ENCODE measurements at regions not wholly inside any gene's neighbourhood (a gene's known extent, or its start where the extent isn't known, plus 50 kb on each side); places are given as distances from the start of the nearest gene placed in this dataset.

- Histone ChIP-seq H2AFZ (replicated peaks) (no peak overlapping the region), H3K4me3 (no peak overlapping the region), H4K20me1 (ENCODE audit: low read depth) (no peaks in the 10 kb centered on the region), H3K4me1 (no peaks in the 10 kb centered on the region), H3K36me3 (no peaks in the 10 kb centered on the region), H3K9ac (no peak overlapping the region), H3K9me3 (ENCODE audit: low read depth) (no peaks in the 10 kb centered on the region), H3K27me3 (no peaks in the 10 kb centered on the region), H3F3A (ENCODE audit: low read depth) (no peaks in the 10 kb centered on the region), H3K79me2 (ENCODE audit: low read depth) (no peaks in the 10 kb centered on the region), H3K4me2 (no peak overlapping the region), H3K27ac (no peak overlapping the region)
- no peaks in the 10 kb centered on the region for H3K4me1 Mint-ChIP-seq
- TF ChIP-seq EZH2phosphoT487 (IDR thresholded peaks at IDR 0.05) = no peak
- TF ChIP-seq EZH2 (IDR thresholded peaks at IDR 0.05) = no peak
- TF ChIP-seq CTCF (IDR thresholded peaks at IDR 0.05) = no peak
- no peaks in the 10 kb centered on the region for H3K27me3 Mint-ChIP-seq (ENCODE audit: insufficient read depth, low read depth)
- no peak for DNase-seq (ENCODE audit: low spot score)
- no peak overlapping the region for H3K4me3 Mint-ChIP-seq
- H3K36me3 Mint-ChIP-seq = no peaks in the 10 kb centered on the region
- H3K27ac Mint-ChIP-seq = no peak overlapping the region
- no peaks in the 10 kb centered on the region for H3K9me3 Mint-ChIP-seq
These were observed 836.7 kb upstream of the ADAMTS5 start for GRCh38 chr21:27803571-27803970.

- Histone ChIP-seq H3K9ac (no peak overlapping the region), H3F3A (ENCODE audit: low read depth) (no peaks in the 10 kb centered on the region), H3K4me2 (no peak overlapping the region), H3K36me3 (no peaks in the 10 kb centered on the region), H3K79me2 (ENCODE audit: low read depth) (no peaks in the 10 kb centered on the region), H3K27ac (no peak overlapping the region), H2AFZ (replicated peaks) (peak overlapping the region; percentile 90), H4K20me1 (ENCODE audit: low read depth) (no peaks in the 10 kb centered on the region), H3K4me3 (no peak overlapping the region), H3K9me3 (ENCODE audit: low read depth) (no peaks in the 10 kb centered on the region), H3K27me3 (no peaks in the 10 kb centered on the region), H3K4me1 (no peaks in the 10 kb centered on the region)
- peak; percentile 67 for DNase-seq (ENCODE audit: low spot score)
- H3K27me3 Mint-ChIP-seq (ENCODE audit: insufficient read depth, low read depth) = no peaks in the 10 kb centered on the region
- no peaks in the 10 kb centered on the region for H3K36me3 Mint-ChIP-seq
- H3K4me1 Mint-ChIP-seq = no peaks in the 10 kb centered on the region
- TF ChIP-seq EZH2 (IDR thresholded peaks at IDR 0.05) (no peak), CTCF (IDR thresholded peaks at IDR 0.05) (peak; percentile 77)
- no peak overlapping the region for H3K27ac Mint-ChIP-seq
- no peak overlapping the region for H3K4me3 Mint-ChIP-seq
- H3K9me3 Mint-ChIP-seq = no peaks in the 10 kb centered on the region
These were observed 836.1 kb upstream of the ADAMTS5 start for GRCh38 chr21:27802816-27803475.

DNA sequence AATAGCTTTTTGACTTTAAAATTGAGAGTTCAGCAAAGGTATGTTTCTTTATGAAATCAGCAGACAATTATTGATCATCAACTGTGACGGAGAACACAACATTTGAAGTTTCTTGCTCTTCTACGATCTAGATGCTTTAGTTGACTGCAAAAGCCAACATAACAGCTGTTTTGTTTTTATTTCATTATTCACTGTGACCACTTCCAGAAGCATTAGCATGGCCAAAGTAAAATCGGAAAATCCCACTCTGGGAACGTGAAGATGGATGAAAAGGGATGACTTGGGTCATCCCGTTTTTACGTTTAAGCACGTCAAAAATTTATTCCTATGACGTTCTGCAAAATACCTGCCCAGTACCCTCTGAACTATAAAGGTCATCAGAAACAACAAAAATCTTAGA, 833.0 kb upstream of the ADAMTS5 start:
- no peak for TF ChIP-seq EZH2 (IDR thresholded peaks at IDR 0.05)
- no peak for TF ChIP-seq EZH2phosphoT487 (IDR thresholded peaks at IDR 0.05)
- TF ChIP-seq CTCF (IDR thresholded peaks at IDR 0.05) = no peak
- no peaks in the 10 kb centered on the region for H4K20me1 ChIP-seq (ENCODE audit: low read depth)
- H3K9ac ChIP-seq = no peak overlapping the region
- H3K27ac ChIP-seq = no peak overlapping the region
- no peak overlapping the region for H3K4me3 ChIP-seq
- H3K27ac Mint-ChIP-seq = no peak overlapping the region
- no peaks in the 10 kb centered on the region for H3K36me3 Mint-ChIP-seq
- no peaks in the 10 kb centered on the region for H3K27me3 Mint-ChIP-seq (ENCODE audit: insufficient read depth, low read depth)
- peaks cover 3% of the 10 kb centered on the region for H3K4me1 Mint-ChIP-seq
- no peaks in the 10 kb centered on the region for H3K27me3 ChIP-seq
- no peaks in the 10 kb centered on the region for H3K79me2 ChIP-seq (ENCODE audit: low read depth)
- no peak for DNase-seq (ENCODE audit: low spot score)
- no peak overlapping the region for H3K4me3 Mint-ChIP-seq
- no peaks in the 10 kb centered on the region for H3K9me3 ChIP-seq (ENCODE audit: low read depth)
- H2AFZ ChIP-seq (replicated peaks) = no peak overlapping the region
- peaks cover 7% of the 10 kb centered on the region for H3K4me1 ChIP-seq
- H3K9me3 Mint-ChIP-seq = no peaks in the 10 kb centered on the region
- no peaks in the 10 kb centered on the region for H3F3A ChIP-seq (ENCODE audit: low read depth)
- H3K36me3 ChIP-seq = no peaks in the 10 kb centered on the region
- H3K4me2 ChIP-seq = no peak overlapping the region
